B cell (primary cell): ENCODE measurements at regions not wholly inside any gene's neighbourhood (a gene's known extent, or its start where the extent isn't known, plus 50 kb on each side); places are given as distances from the start of the nearest gene placed in this dataset.

ENCODE experiments used
- EZH2 ChIP-seq: IDR thresholded peaks from 2 replicates; pipeline ENCODE4 v1.6.1; 2012; ENCODE audit warnings: borderline replicate concordance, low read depth, mild to moderate bottlenecking, moderate library complexity, low read length; ENCODE audit not compliant: insufficient read depth, poor library complexity, severe bottlenecking
- TF ChIP-seq, protein P1 (sequence below): fragments of 200-600 bp; IDR thresholded peaks from one replicate; pipeline ENCODE4 v1.8.0; 2022; ENCODE audit warnings: antibody characterized with exemption, mild to moderate bottlenecking

DNA sequence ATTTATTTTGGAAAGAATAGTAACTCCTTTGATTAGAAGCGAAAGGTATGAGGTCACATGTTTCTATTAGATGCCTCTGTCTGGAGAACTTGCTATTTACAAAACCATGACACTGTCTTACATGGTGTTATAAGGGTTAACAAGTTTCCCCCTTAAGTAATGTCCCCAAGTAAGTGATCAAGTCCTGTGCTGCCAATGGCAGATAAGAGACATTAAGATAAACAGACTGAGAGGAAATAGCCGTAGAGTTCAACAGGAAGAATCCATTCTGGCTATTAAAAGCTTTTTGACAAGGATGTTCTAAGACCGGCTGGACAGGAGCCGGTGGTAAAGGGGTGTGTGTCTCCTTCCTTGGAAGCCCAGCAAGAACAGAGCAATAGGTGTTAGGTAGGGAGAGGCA lies 257.5 kb downstream of the GADD45G start:
- TF ChIP-seq, protein P1, sequence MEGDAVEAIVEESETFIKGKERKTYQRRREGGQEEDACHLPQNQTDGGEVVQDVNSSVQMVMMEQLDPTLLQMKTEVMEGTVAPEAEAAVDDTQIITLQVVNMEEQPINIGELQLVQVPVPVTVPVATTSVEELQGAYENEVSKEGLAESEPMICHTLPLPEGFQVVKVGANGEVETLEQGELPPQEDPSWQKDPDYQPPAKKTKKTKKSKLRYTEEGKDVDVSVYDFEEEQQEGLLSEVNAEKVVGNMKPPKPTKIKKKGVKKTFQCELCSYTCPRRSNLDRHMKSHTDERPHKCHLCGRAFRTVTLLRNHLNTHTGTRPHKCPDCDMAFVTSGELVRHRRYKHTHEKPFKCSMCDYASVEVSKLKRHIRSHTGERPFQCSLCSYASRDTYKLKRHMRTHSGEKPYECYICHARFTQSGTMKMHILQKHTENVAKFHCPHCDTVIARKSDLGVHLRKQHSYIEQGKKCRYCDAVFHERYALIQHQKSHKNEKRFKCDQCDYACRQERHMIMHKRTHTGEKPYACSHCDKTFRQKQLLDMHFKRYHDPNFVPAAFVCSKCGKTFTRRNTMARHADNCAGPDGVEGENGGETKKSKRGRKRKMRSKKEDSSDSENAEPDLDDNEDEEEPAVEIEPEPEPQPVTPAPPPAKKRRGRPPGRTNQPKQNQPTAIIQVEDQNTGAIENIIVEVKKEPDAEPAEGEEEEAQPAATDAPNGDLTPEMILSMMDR, result no peak
- TF ChIP-seq EZH2, result no peak
